Inferior parietal cortex (tissue), 1 donor: ENCODE measurements at regions not wholly inside any gene's neighbourhood (a gene's known extent, or its start where the extent isn't known, plus 50 kb on each side); places are given as distances from the start of the nearest gene placed in this dataset.

ENCODE experiments used
- DNase-seq: peaks from one replicate; pipeline ENCODE4 v3.0.0-alpha.2; 2016; ENCODE audit errors: extremely low spot score

- no peak for DNase-seq
Observed at GRCh38 chr10:78916227-78916626, 152.5 kb upstream of the ZMIZ1 start.

GRCh38 chr10:78919181-78919966 is 149.4 kb upstream of the ZMIZ1 start:
- DNase-seq: no peak

- no peak for DNase-seq
Observed at GRCh38 chr10:78920011-78920410, 148.8 kb upstream of the ZMIZ1 start.

- DNase-seq: no peak
Observed at GRCh38 chr10:78921895-78922294, 146.9 kb upstream of the ZMIZ1 start.

- no peak for DNase-seq
Observed at GRCh38 chr10:78923647-78924318, 145.0 kb upstream of the ZMIZ1 start.

- DNase-seq: no peak
Observed at GRCh38 chr10:78924319-78925003, 144.3 kb upstream of the ZMIZ1 start.

- DNase-seq: no peak
Observed at GRCh38 chr10:78925275-78925674, 143.5 kb upstream of the ZMIZ1 start.

- no peak for DNase-seq
Observed at GRCh38 chr10:78925800-78926319, 142.9 kb upstream of the ZMIZ1 start.

GRCh38 chr10:78927257-78927995 is 141.3 kb upstream of the ZMIZ1 start:
- no peak for DNase-seq

- no peak for DNase-seq
Observed at GRCh38 chr10:78928330-78928729, 140.4 kb upstream of the ZMIZ1 start.

GRCh38 chr10:78929541-78929940 is 139.2 kb upstream of the ZMIZ1 start:
- no peak for DNase-seq

GRCh38 chr10:78931321-78932053 is 137.3 kb upstream of the ZMIZ1 start:
- DNase-seq: no peak

GRCh38 chr10:78932054-78932386 is 136.7 kb upstream of the ZMIZ1 start:
- no peak for DNase-seq

- no peak for DNase-seq
Observed at GRCh38 chr10:78932861-78933260, 135.9 kb upstream of the ZMIZ1 start.

- DNase-seq: no peak
Observed at GRCh38 chr10:78933828-78934531, 134.8 kb upstream of the ZMIZ1 start.

- DNase-seq: no peak
Observed at GRCh38 chr10:78934532-78934898, 134.3 kb upstream of the ZMIZ1 start.

GRCh38 chr10:78934994-78935602 is 133.7 kb upstream of the ZMIZ1 start:
- no peak for DNase-seq

- DNase-seq: no peak
Observed at GRCh38 chr10:78935697-78936407, 132.9 kb upstream of the ZMIZ1 start.
